Central memory CD8-positive, alpha-beta T cell (primary cell): ENCODE measurements at regions not wholly inside any gene's neighbourhood (a gene's known extent, or its start where the extent isn't known, plus 50 kb on each side); places are given as distances from the start of the nearest gene placed in this dataset.

ENCODE experiments used
- ATAC-seq: fragments of 150-1000 bp; cut with Tn5 transposase; replicated peaks from 2 replicates; pipeline ENCODE4 v1.10.0; 2022; ENCODE audit warnings: mild to moderate bottlenecking, moderate FRiP score, moderate number of reproducible peaks; ENCODE audit not compliant: poor library complexity, severe bottlenecking; ENCODE audit errors: extremely low read depth
- DNase-seq, 2 donors: peaks; one replicate each; pipeline ENCODE4 v3.0.0; 2021; ENCODE audit warnings: low spot score in 2 of 2
- H3K27ac Mint-ChIP-seq: one replicate; pipeline ENCODE4 v1.8.0; 2022; ENCODE audit warnings: low read depth, mild to moderate bottlenecking, moderate library complexity, mixed read lengths
- H3K27me3 Mint-ChIP-seq: one replicate; pipeline ENCODE4 v1.8.0; 2022; ENCODE audit warnings: mixed read lengths
- H3K36me3 Mint-ChIP-seq: one replicate; pipeline ENCODE4 v1.8.0; 2022; ENCODE audit warnings: mild to moderate bottlenecking, moderate library complexity, mixed read lengths; ENCODE audit not compliant: insufficient read depth
- H3K4me1 Mint-ChIP-seq: one replicate; pipeline ENCODE4 v1.8.0; 2022; ENCODE audit warnings: mixed read lengths
- H3K4me3 Mint-ChIP-seq: one replicate; pipeline ENCODE4 v1.8.0; 2022; ENCODE audit warnings: mild to moderate bottlenecking, moderate library complexity, mixed read lengths
- H3K9me3 Mint-ChIP-seq: one replicate; pipeline ENCODE4 v1.8.0; 2022; ENCODE audit warnings: mixed read lengths

GRCh38 chr10:3421537-3422257, 249.1 kb upstream of the PITRM1 start:
- H3K36me3 Mint-ChIP-seq = peaks cover 2% of the 10 kb centered on the region
- peak overlapping the region; percentile 41 for H3K4me3 Mint-ChIP-seq
- ATAC-seq (peak; percentile 54), DNase-seq (no peak)
- no peaks in the 10 kb centered on the region for H3K9me3 Mint-ChIP-seq
- H3K27me3 Mint-ChIP-seq = peaks cover 16% of the 10 kb centered on the region
- peaks cover 35% of the 10 kb centered on the region for H3K4me1 Mint-ChIP-seq
- H3K27ac Mint-ChIP-seq = peak overlapping the region; percentile 32

- peak overlapping the region; percentile 6 for H3K4me3 Mint-ChIP-seq
- ATAC-seq (no peak), DNase-seq (no peak)
- H3K27me3 Mint-ChIP-seq = peaks cover 16% of the 10 kb centered on the region
- H3K27ac Mint-ChIP-seq = peak overlapping the region; percentile 41
- no peaks in the 10 kb centered on the region for H3K9me3 Mint-ChIP-seq
- H3K4me1 Mint-ChIP-seq = peaks cover 35% of the 10 kb centered on the region
- H3K36me3 Mint-ChIP-seq = peaks cover 2% of the 10 kb centered on the region
Observed at GRCh38 chr10:3420527-3421469, 248.2 kb upstream of the PITRM1 start.

GRCh38 chr10:3419719-3420495, 247.3 kb upstream of the PITRM1 start:
- Mint-ChIP-seq H3K4me1 (peaks cover 35% of the 10 kb centered on the region), H3K27me3 (peaks cover 16% of the 10 kb centered on the region), H3K27ac (peak overlapping the region; percentile 41), H3K4me3 (peak overlapping the region; percentile 6), H3K36me3 (peaks cover 2% of the 10 kb centered on the region), H3K9me3 (no peaks in the 10 kb centered on the region)
- ATAC-seq (no peak), DNase-seq (no peak)

GRCh38 chr10:3418926-3419325, 246.3 kb upstream of the PITRM1 start:
- no peak for ATAC-seq
- Mint-ChIP-seq H3K27me3 (peaks cover 16% of the 10 kb centered on the region), H3K27ac (no peak overlapping the region), H3K4me3 (no peak overlapping the region), H3K9me3 (no peaks in the 10 kb centered on the region), H3K4me1 (peaks cover 30% of the 10 kb centered on the region), H3K36me3 (peaks cover 2% of the 10 kb centered on the region)
- DNase-seq = no peak

GRCh38 chr10:3418041-3418754, 245.6 kb upstream of the PITRM1 start:
- H3K36me3 Mint-ChIP-seq = no peaks in the 10 kb centered on the region
- H3K27ac Mint-ChIP-seq = no peak overlapping the region
- H3K4me1 Mint-ChIP-seq = peaks cover 30% of the 10 kb centered on the region
- H3K27me3 Mint-ChIP-seq = peaks cover 13% of the 10 kb centered on the region
- DNase-seq (no peak), ATAC-seq (no peak)
- H3K9me3 Mint-ChIP-seq = no peaks in the 10 kb centered on the region
- no peak overlapping the region for H3K4me3 Mint-ChIP-seq

GRCh38 chr10:3417096-3417495, 244.5 kb upstream of the PITRM1 start:
- H3K9me3 Mint-ChIP-seq = no peaks in the 10 kb centered on the region
- H3K36me3 Mint-ChIP-seq = no peaks in the 10 kb centered on the region
- no peak for DNase-seq
- H3K27me3 Mint-ChIP-seq = peaks cover 10% of the 10 kb centered on the region
- no peak overlapping the region for H3K27ac Mint-ChIP-seq
- no peak for ATAC-seq
- peaks cover 24% of the 10 kb centered on the region for H3K4me1 Mint-ChIP-seq
- H3K4me3 Mint-ChIP-seq = no peak overlapping the region

GRCh38 chr10:3415878-3416605, 243.5 kb upstream of the PITRM1 start:
- peaks cover 10% of the 10 kb centered on the region for H3K27me3 Mint-ChIP-seq
- no peak overlapping the region for H3K4me3 Mint-ChIP-seq
- peaks cover 19% of the 10 kb centered on the region for H3K4me1 Mint-ChIP-seq
- no peak overlapping the region for H3K27ac Mint-ChIP-seq
- H3K9me3 Mint-ChIP-seq = peaks cover 3% of the 10 kb centered on the region
- DNase-seq (no peak), ATAC-seq (no peak)
- H3K36me3 Mint-ChIP-seq = no peaks in the 10 kb centered on the region

GRCh38 chr10:3415038-3415736, 242.6 kb upstream of the PITRM1 start:
- ATAC-seq = no peak
- no peak for DNase-seq
- Mint-ChIP-seq H3K4me1 (peaks cover 11% of the 10 kb centered on the region), H3K27ac (no peak overlapping the region), H3K27me3 (peaks cover 2% of the 10 kb centered on the region), H3K9me3 (peaks cover 7% of the 10 kb centered on the region), H3K4me3 (no peak overlapping the region), H3K36me3 (no peaks in the 10 kb centered on the region)

GRCh38 chr10:3414667-3415023, 242.1 kb upstream of the PITRM1 start:
- peaks cover 5% of the 10 kb centered on the region for H3K4me1 Mint-ChIP-seq
- ATAC-seq = no peak
- H3K36me3 Mint-ChIP-seq = no peaks in the 10 kb centered on the region
- H3K4me3 Mint-ChIP-seq = no peak overlapping the region
- DNase-seq = no peak
- H3K9me3 Mint-ChIP-seq = peaks cover 7% of the 10 kb centered on the region
- H3K27ac Mint-ChIP-seq = no peak overlapping the region
- no peaks in the 10 kb centered on the region for H3K27me3 Mint-ChIP-seq

- DNase-seq (no peak), ATAC-seq (no peak)
Observed at GRCh38 chr10:3413937-3414666, 241.5 kb upstream of the PITRM1 start.

GRCh38 chr10:3412646-3413045, 240.1 kb upstream of the PITRM1 start:
- DNase-seq = no peak
- no peak overlapping the region for H3K4me3 Mint-ChIP-seq
- peaks cover 4% of the 10 kb centered on the region for H3K27me3 Mint-ChIP-seq
- no peak overlapping the region for H3K27ac Mint-ChIP-seq
- H3K4me1 Mint-ChIP-seq = no peaks in the 10 kb centered on the region
- H3K9me3 Mint-ChIP-seq = peaks cover 7% of the 10 kb centered on the region
- no peak for ATAC-seq
- H3K36me3 Mint-ChIP-seq = no peaks in the 10 kb centered on the region

More at GRCh38 chr10:3413937-3414666, 241.5 kb upstream of the PITRM1 start:
- Mint-ChIP-seq H3K27ac (no peak overlapping the region), H3K36me3 (no peaks in the 10 kb centered on the region), H3K27me3 (no peaks in the 10 kb centered on the region), H3K9me3 (peaks cover 7% of the 10 kb centered on the region), H3K4me3 (no peak overlapping the region), H3K4me1 (no peaks in the 10 kb centered on the region)
